Pancreas (tissue), 8 donors: ENCODE measurements at regions not wholly inside any gene's neighbourhood (a gene's known extent, or its start where the extent isn't known, plus 50 kb on each side); places are given as distances from the start of the nearest gene placed in this dataset.

Source experiments
- ATAC-seq, 4 donors: fragments of 200-7000 bp; cut with Tn5 transposase; one replicate each; pipeline versions ENCODE4 v1.8.0 to v1.9.1; 2020; ENCODE audit warnings: mild to moderate bottlenecking in 4 of 4, moderate library complexity in 4 of 4
- DNase-seq, 6 donors: peaks; one replicate each; pipeline ENCODE4 v3.0.0-alpha.2; 2020
- FAIRE-seq: peaks from 2 replicates; lab custom pipeline; 2012; peaks lifted over from hg19 to GRCh38; lab: Jason Lieb, UNC
- H3K27ac ChIP-seq, 4 donors: fragments of 200-600 bp; sonication (generic); 1 replicate in 3 of 4; 2 replicates in 1 of 4; pipeline versions ENCODE4 v1.5.0 to v1.8.0; 2020
- H3K27me3 ChIP-seq, 4 donors: fragments of 200-600 bp; one replicate each; pipeline ENCODE4 v1.8.0; 2021
- H3K36me3 ChIP-seq, 3 donors: fragments of 200-600 bp; sonication (generic) in 1 of 3; one replicate each; pipeline versions ENCODE4 v1.5.0 to v1.8.0; 2020 to 2021
- H3K4me1 ChIP-seq, 3 donors: fragments of 200-600 bp; one replicate each; pipeline ENCODE4 v1.8.0; 2021
- H3K4me3 ChIP-seq, 4 donors: fragments of 200-600 bp; sonication (generic) in 2 of 4; one replicate each; pipeline versions ENCODE4 v1.5.0 to v1.8.0; 2020 to 2021
- H3K9me3 ChIP-seq, 4 donors: fragments of 200-600 bp; one replicate each; pipeline ENCODE4 v1.8.0; 2021
- CTCF ChIP-seq, 4 donors: fragments of 200-600 bp; sonication (generic) in 3 of 4; IDR thresholded peaks; one replicate each; pipeline versions ENCODE4 v1.5.0 to v1.8.0; 2021; ENCODE audit warnings: antibody characterized with exemption in 4 of 4
- intact Hi-C, 3 donors: fragments of 100-400 bp; cut with DNase I; formaldehyde crosslinking; loops; one replicate each; pipeline versions ENCODE4 v1.11.1 to v1.14.2; 2022
- donor health status: DM: no; HTN: no; CAD: no; lungs with moderate emphysema.
- donor health status: DM: no; HTN: no; CAD: no.
- donor health status: control.
- donor health status: control.
- donor health status: DM: yes; HTN: yes; CAD: no.
- donor health status: DM: no; HTN: no; CAD: no.
- donor health status: DM: no; HTN: no; CAD: no.
- donor health status: DM: yes; HTN: yes; CAD: no.

GRCh38 chr4:151811403-151811802 is 50.6 kb upstream of the GATB start:
- Histone ChIP-seq H3K36me3 (no peaks in the 10 kb centered on the region), H3K9me3 (no peaks in the 10 kb centered on the region), H3K4me3 (no peak overlapping the region), H3K27ac (no peak overlapping the region), H3K4me1 (no peaks in the 10 kb centered on the region), H3K27me3 (no peaks in the 10 kb centered on the region)
- DNase-seq = no peak
- no peak for FAIRE-seq
- intact Hi-C loops = no loop called here
- no peak for TF ChIP-seq CTCF (IDR thresholded peaks at IDR 0.05)
- no peak for ATAC-seq
